RWPE2 (cell line): ENCODE measurements at regions not wholly inside any gene's neighbourhood (a gene's known extent, or its start where the extent isn't known, plus 50 kb on each side); places are given as distances from the start of the nearest gene placed in this dataset.

Experiments
- ATAC-seq: fragments of 200-7000 bp; cut with Tn5 transposase; 3 replicates; pipeline ENCODE4 v1.9.1; 2021; ENCODE audit warnings: low read depth
- DNase-seq: peaks from one replicate; pipeline ENCODE4 v3.0.0-alpha.2; 2020; ENCODE audit warnings: low spot score
- H3K27ac ChIP-seq: fragments of 450-650 bp; 2 replicates; pipeline ENCODE4 v1.5.1; 2017; ENCODE audit warnings: mild to moderate bottlenecking; ENCODE audit not compliant: poor library complexity, severe bottlenecking
- H3K27me3 ChIP-seq: fragments of 250-450 bp; sonication (Bioruptor Pico); 2 replicates; pipeline ENCODE4 v1.5.1; 2021; ENCODE audit warnings: mild to moderate bottlenecking, moderate library complexity; ENCODE audit not compliant: insufficient read depth, poor library complexity, severe bottlenecking
- H3K36me3 ChIP-seq: fragments of 250-450 bp; sonication (Bioruptor Pico); 2 replicates; pipeline ENCODE4 v1.5.1; 2020; ENCODE audit warnings: low read depth, mild to moderate bottlenecking, moderate library complexity
- H3K4me1 ChIP-seq: fragments of 250-450 bp; sonication (Bioruptor Pico); 2 replicates; pipeline ENCODE4 v1.5.1; 2021; ENCODE audit warnings: mild to moderate bottlenecking, moderate library complexity; ENCODE audit not compliant: insufficient read depth, poor library complexity, severe bottlenecking
- H3K4me3 ChIP-seq: fragments of 250-450 bp; sonication (Bioruptor Pico); 2 replicates; pipeline ENCODE4 v1.5.1; 2021; ENCODE audit warnings: mild to moderate bottlenecking, moderate library complexity; ENCODE audit not compliant: severe bottlenecking
- H3K9me3 ChIP-seq: fragments of 250-450 bp; sonication (Bioruptor Pico); 2 replicates; pipeline ENCODE4 v1.5.1; 2021; ENCODE audit warnings: mild to moderate bottlenecking, moderate library complexity; ENCODE audit not compliant: severe bottlenecking
- TF ChIP-seq, protein P1 (sequence below): fragments of 450-650 bp; IDR thresholded peaks from one replicate; pipeline ENCODE4 v1.5.1; 2017; ENCODE audit warnings: mild to moderate bottlenecking, moderate library complexity; ENCODE audit not compliant: poor library complexity, severe bottlenecking

DNA sequence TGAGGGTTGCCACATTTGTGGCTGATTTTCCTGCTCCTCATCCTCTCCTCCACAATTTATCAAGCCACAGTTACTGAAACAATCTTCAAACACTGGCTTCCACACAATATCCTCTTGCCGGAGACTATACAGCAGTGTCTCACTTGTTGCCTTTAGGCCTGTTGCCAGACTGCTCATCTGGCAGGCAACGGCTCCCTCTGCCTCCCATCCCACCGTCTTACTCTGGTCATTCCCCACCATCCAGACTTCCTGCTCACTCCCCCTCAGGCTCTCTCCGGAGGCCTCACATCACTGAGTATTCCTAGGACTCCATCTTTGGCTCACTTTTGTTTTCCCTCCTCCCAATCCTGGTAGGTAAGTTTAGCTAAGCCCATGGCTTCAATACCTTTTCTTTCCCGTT is 301.9 kb downstream of the IL20RB start:
- DNase-seq (no peak), ATAC-seq (no peak; the same call in 2 of the 3 replicates)
- Histone ChIP-seq H3K36me3 (no peaks in the 10 kb centered on the region), H3K9me3 (no peaks in the 10 kb centered on the region), H3K27me3 (peaks cover 3% of the 10 kb centered on the region), H3K27ac (no peak overlapping the region), H3K4me1 (no peaks in the 10 kb centered on the region), H3K4me3 (no peak overlapping the region)
- TF ChIP-seq, protein P1, sequence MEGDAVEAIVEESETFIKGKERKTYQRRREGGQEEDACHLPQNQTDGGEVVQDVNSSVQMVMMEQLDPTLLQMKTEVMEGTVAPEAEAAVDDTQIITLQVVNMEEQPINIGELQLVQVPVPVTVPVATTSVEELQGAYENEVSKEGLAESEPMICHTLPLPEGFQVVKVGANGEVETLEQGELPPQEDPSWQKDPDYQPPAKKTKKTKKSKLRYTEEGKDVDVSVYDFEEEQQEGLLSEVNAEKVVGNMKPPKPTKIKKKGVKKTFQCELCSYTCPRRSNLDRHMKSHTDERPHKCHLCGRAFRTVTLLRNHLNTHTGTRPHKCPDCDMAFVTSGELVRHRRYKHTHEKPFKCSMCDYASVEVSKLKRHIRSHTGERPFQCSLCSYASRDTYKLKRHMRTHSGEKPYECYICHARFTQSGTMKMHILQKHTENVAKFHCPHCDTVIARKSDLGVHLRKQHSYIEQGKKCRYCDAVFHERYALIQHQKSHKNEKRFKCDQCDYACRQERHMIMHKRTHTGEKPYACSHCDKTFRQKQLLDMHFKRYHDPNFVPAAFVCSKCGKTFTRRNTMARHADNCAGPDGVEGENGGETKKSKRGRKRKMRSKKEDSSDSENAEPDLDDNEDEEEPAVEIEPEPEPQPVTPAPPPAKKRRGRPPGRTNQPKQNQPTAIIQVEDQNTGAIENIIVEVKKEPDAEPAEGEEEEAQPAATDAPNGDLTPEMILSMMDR = no peak

DNA sequence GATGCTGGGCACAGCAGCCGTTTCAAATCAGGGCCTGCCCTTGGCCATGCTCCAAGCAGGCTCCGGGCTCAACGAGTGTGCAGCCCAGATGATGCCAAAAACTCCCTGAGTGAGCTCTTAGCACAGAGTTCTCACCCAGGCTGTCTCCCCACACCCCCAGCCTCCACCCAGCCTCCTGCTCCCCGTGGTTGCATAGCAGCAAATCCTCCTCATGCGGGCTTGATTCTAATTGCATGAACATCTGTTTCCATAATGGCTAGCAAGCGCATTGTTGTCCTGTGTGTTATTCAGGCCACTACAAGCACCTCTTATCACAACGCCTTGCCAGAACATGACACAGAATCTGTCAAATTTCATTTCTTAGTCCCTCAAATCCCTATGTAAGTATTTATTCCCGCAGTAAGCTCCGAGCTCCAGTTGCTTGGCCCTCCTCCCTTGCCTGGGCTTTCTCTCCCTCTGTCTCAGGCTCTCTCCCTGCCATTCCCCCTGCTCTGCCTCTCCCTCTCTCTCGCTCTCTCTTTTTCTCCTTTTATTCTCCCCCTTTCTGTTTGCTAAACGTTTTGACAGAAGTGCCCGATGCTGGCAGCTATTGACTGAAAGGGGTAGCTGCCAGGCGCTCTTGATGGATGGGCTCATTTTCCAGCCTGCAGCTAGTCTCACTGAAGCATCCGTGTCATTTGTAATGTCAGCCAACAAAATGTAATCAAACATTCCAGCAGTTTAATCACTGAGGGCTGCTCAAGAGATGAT is 306.5 kb downstream of the IL20RB start:
- no peak for DNase-seq
- peaks cover 3% of the 10 kb centered on the region for H3K27me3 ChIP-seq
- ATAC-seq = no peak
- H3K9me3 ChIP-seq = no peaks in the 10 kb centered on the region
- H3K27ac ChIP-seq = no peak overlapping the region
- no peaks in the 10 kb centered on the region for H3K4me1 ChIP-seq
- H3K4me3 ChIP-seq = no peak overlapping the region
- TF ChIP-seq, protein P1 = no peak
- no peaks in the 10 kb centered on the region for H3K36me3 ChIP-seq

DNA sequence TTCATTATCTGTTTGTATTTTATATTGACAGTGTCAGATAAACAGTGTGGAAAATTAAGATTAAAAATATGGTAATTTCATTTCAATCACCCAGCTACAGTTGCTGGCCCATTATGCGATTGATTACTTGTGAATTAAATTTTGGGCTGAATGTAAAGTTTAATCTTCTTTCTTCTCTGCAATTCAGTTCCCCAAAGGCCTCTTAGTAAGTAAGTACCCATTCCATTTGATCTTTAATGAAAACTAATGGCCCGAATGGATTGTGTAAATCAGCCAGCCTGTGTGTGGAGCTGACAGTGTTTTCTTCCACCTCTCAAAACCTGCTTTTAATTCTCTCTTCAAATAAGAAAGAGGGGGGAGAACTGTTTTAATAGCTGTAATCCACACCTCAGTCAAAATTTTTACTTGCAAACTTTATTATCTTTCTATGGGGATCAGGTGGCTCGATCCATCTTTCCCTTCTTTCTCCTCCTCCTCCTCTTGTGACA is 307.1 kb downstream of the IL20RB start:
- Histone ChIP-seq H3K9me3 (no peaks in the 10 kb centered on the region), H3K36me3 (no peaks in the 10 kb centered on the region), H3K27me3 (peaks cover 3% of the 10 kb centered on the region), H3K27ac (no peak overlapping the region), H3K4me1 (no peaks in the 10 kb centered on the region), H3K4me3 (no peak overlapping the region)
- TF ChIP-seq, protein P1 = no peak
- ATAC-seq (no peak), DNase-seq (no peak)

DNA sequence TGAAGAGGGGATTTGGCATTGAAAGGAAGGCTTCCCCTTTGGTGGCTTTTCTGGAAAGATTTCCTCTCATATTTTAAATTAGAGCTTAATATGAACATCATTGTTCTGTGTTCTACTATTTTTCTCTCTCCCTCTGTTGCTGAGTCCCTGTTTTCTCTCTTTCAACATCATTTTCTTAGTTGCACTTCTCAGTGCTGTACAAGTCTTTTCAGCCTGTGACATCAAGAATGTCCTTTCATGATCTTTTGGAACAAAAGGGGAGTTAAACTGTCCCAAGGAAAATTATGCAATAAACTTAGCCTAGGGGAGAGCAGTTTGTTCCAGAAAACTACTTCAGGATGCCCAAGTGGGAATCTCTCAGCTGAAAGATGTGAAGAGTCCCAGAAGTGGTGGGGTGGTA is 325.1 kb downstream of the IL20RB start:
- no peaks in the 10 kb centered on the region for H3K27me3 ChIP-seq
- no peak for ATAC-seq
- H3K9me3 ChIP-seq = no peaks in the 10 kb centered on the region
- H3K4me1 ChIP-seq = no peaks in the 10 kb centered on the region
- no peak for DNase-seq
- no peak overlapping the region for H3K4me3 ChIP-seq
- H3K27ac ChIP-seq = no peak overlapping the region
- TF ChIP-seq, protein P1 = no peak
- H3K36me3 ChIP-seq = no peaks in the 10 kb centered on the region

DNA sequence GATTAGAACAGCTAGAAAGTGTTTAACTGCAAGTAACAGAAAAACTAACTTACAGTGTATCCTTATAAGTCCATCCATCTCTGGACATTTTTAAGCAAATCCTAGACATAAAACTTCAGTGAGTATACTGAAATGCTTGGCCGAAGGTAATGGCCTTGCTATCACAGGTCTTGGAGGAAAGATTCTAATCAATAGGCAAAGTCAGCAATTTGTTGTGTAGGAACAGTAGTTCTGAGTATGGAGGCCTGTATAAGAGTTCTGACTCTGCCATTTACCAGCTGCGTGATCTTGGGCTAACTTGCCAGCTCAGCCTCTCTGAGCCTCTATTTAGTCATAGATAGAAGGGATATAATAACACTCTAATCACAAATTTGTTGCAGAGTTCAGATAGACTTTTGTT is 328.1 kb downstream of the IL20RB start:
- ATAC-seq = no peak
- TF ChIP-seq, protein P1 = no peak
- no peaks in the 10 kb centered on the region for H3K4me1 ChIP-seq
- H3K4me3 ChIP-seq = no peak overlapping the region
- H3K9me3 ChIP-seq = no peaks in the 10 kb centered on the region
- DNase-seq = no peak
- H3K27me3 ChIP-seq = no peaks in the 10 kb centered on the region
- no peaks in the 10 kb centered on the region for H3K36me3 ChIP-seq
- no peak overlapping the region for H3K27ac ChIP-seq
